ENCODE measurements at regions not wholly inside any gene's neighbourhood (a gene's known extent, or its start where the extent isn't known, plus 50 kb on each side); places are given as distances from the start of the nearest gene placed in this dataset.

GRCh38 chr1:14538335-14538734, 60.1 kb upstream of the KAZN start:
- no peak for TF ChIP-seq CTCF (IDR thresholded peaks at IDR 0.05)
- TF ChIP-seq POLR2AphosphoS5 (IDR thresholded peaks at IDR 0.05), result no peak
